ENCODE measurements at regions not wholly inside any gene's neighbourhood (a gene's known extent, or its start where the extent isn't known, plus 50 kb on each side); places are given as distances from the start of the nearest gene placed in this dataset.

DNA sequence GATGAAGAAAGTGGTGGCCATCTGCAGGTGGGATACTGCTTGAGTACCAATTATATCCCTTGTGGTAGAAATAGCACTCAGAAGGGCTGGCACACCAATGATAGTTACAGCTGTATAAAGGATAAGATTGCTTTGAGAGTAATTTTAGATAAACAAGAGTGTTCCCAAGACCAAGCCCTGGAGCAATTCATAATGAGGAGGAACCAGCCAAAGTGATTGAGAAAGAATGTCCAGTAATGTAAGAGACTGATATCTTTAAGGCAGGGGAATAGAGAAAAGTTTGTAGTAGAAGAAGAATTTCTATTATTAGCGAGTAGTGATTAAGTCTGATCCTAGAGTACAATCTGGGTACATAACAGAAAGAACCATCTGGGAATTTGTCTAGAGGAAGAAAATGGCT lies 945.1 kb downstream of the OTOL1 start:
- H3K9ac ChIP-seq (ENCODE audit: low read depth, low read length): no peak overlapping the region

DNA sequence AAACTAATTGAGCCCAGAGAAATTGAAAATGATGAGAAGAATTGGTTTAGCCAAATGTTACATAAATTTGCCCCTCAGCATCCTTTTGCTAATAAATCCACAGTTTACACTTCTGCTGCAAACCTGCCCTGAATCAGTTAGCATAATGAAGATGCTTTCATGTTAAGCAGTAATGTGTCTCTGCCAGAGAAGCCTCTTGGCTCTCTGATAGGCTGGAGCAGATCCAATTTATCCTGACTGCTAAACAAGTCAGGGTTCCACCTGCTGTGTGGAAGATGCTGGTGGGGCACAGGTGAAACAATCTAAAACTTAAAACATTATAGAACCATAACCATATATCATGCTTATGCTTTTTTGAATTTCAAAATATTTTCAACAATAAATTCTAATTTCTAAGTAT lies 946.8 kb downstream of the OTOL1 start:
- Histone ChIP-seq H3K36me3 (ENCODE audit: control insufficient read depth, insufficient read depth, low read length) (no peaks in the 10 kb centered on the region), H3K27me3 (ENCODE audit: control insufficient read depth, insufficient read depth, low read length) (no peaks in the 10 kb centered on the region), H3K4me1 (ENCODE audit: control insufficient read depth, insufficient read depth, low read length) (no peaks in the 10 kb centered on the region), H3K27ac (ENCODE audit: low read depth, low read length) (no peak overlapping the region), H3K9me3 (ENCODE audit: control insufficient read depth, insufficient read depth, low read length) (0 out of 2 replicates have a peak, but pooled peaks cover 3% of the 10 kb centered on the region), H3K9ac (ENCODE audit: low read depth, low read length) (no peak overlapping the region), H3K4me3 (ENCODE audit: low read depth, low read length) (no peak overlapping the region)

More for the DNA sequence above, 945.1 kb downstream of the OTOL1 start:
- Histone ChIP-seq H3K4me1 (ENCODE audit: control insufficient read depth, insufficient read depth, low read length) (no peaks in the 10 kb centered on the region), H3K27ac (ENCODE audit: low read depth, low read length) (no peak overlapping the region), H3K9me3 (ENCODE audit: control insufficient read depth, insufficient read depth, low read length) (0 out of 2 replicates have a peak, but pooled peaks cover 3% of the 10 kb centered on the region), H3K27me3 (ENCODE audit: control insufficient read depth, insufficient read depth, low read length) (no peaks in the 10 kb centered on the region), H3K36me3 (ENCODE audit: control insufficient read depth, insufficient read depth, low read length) (no peaks in the 10 kb centered on the region), H3K4me3 (ENCODE audit: low read depth, low read length) (no peak overlapping the region)

DNA sequence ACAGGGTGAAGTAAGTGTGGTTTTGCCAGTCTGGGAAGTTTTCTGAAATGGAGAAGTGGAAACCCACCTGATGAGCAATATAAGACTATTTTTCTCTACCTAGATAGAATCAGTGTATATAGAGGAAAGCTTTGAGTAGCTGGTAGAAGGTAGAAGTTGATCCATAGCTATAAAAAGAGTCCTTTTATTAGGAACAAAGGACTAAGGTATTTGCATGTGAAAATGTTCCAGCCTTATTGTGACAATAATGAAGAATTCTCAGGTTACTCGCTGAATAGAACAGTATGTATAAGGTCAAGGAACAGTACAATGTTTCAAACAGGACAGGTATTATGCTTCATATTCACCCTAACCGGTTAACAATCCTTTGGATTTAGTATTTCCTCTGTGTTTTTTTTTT lies 972.2 kb downstream of the OTOL1 start:
- no peaks in the 10 kb centered on the region for H3K9me3 ChIP-seq (ENCODE audit: control insufficient read depth, insufficient read depth, low read length)
- no peak overlapping the region for H3K4me3 ChIP-seq (ENCODE audit: low read depth, low read length)
- H3K27me3 ChIP-seq (ENCODE audit: control insufficient read depth, insufficient read depth, low read length): no peaks in the 10 kb centered on the region
- H3K27ac ChIP-seq (ENCODE audit: low read depth, low read length): no peak overlapping the region
- H3K36me3 ChIP-seq (ENCODE audit: control insufficient read depth, insufficient read depth, low read length): no peaks in the 10 kb centered on the region
- 0 out of 2 replicates have a peak, but pooled peaks cover 4% of the 10 kb centered on the region for H3K4me1 ChIP-seq (ENCODE audit: control insufficient read depth, insufficient read depth, low read length)
- no peak overlapping the region for H3K9ac ChIP-seq (ENCODE audit: low read depth, low read length)

DNA sequence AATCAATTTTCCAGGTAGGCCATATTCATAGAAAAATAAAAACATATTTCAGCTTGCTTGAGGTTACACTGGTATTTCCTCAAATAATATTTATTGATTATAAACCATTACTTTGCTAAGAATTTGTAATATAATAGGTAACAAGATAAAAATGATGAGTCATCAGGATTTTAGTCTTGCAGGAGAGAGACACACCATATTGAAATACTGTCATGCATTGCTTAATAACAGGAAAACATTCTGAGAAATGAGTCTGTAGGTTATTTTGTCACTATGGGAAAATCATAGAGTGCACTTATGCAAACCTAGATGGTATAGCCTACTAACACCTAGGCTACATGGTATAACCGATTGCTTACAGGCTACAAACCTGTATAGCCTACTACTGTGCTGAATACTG lies 990.5 kb downstream of the OTOL1 start:
- Histone ChIP-seq H3K4me3 (ENCODE audit: low read depth, low read length) (no peak overlapping the region), H3K27me3 (ENCODE audit: control insufficient read depth, insufficient read depth, low read length) (no peaks in the 10 kb centered on the region), H3K36me3 (ENCODE audit: control insufficient read depth, insufficient read depth, low read length) (no peaks in the 10 kb centered on the region), H3K4me1 (ENCODE audit: control insufficient read depth, insufficient read depth, low read length) (no peaks in the 10 kb centered on the region), H3K27ac (ENCODE audit: low read depth, low read length) (no peak overlapping the region), H3K9me3 (ENCODE audit: control insufficient read depth, insufficient read depth, low read length) (no peaks in the 10 kb centered on the region), H3K9ac (ENCODE audit: low read depth, low read length) (no peak overlapping the region)

DNA sequence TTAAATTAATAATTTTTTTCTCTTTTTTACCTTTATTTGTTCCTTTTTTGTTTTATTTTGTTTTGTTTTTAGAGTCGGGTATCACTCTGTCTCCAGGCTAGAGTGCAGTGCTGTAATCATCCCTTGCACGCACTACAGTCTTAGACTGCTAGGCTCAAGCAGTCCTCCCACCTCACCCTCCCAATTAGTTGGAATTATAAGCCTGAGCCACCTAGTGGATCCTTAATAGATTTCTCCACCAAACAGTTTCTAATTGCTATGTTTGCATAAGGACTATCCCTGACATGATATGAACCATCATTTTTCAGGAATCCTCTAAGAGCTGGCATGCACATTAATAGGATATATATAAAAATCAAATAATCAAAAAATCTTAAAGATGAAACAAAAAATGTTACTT lies 993.2 kb downstream of the OTOL1 start:
- Histone ChIP-seq H3K9ac (ENCODE audit: low read depth, low read length) (no peak overlapping the region), H3K36me3 (ENCODE audit: control insufficient read depth, insufficient read depth, low read length) (no peaks in the 10 kb centered on the region), H3K9me3 (ENCODE audit: control insufficient read depth, insufficient read depth, low read length) (no peaks in the 10 kb centered on the region), H3K27ac (ENCODE audit: low read depth, low read length) (no peak overlapping the region), H3K4me1 (ENCODE audit: control insufficient read depth, insufficient read depth, low read length) (no peaks in the 10 kb centered on the region), H3K27me3 (ENCODE audit: control insufficient read depth, insufficient read depth, low read length) (no peaks in the 10 kb centered on the region), H3K4me3 (ENCODE audit: low read depth, low read length) (no peak overlapping the region)

DNA sequence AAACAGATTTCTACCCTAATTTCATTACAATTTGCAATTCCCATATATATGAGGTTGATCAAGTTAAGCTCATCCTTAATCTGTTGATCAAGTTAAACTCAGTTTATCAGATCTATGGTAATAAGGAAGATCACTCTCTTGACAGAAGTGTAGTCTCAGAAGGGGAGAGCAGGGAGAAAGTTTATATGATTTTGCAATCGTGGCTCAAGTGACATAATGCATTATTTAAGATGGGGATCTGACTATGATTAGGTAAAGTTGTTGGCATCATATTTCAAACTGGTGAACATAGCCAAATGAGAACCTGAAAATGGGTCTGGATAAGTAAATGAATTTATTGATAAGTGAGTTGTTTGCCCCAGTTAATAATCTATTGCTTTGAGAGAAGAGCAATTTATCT lies 995.3 kb downstream of the OTOL1 start:
- Histone ChIP-seq H3K27ac (ENCODE audit: low read depth, low read length) (no peak overlapping the region), H3K4me1 (ENCODE audit: control insufficient read depth, insufficient read depth, low read length) (no peaks in the 10 kb centered on the region), H3K9me3 (ENCODE audit: control insufficient read depth, insufficient read depth, low read length) (no peaks in the 10 kb centered on the region), H3K4me3 (ENCODE audit: low read depth, low read length) (no peak overlapping the region), H3K9ac (ENCODE audit: low read depth, low read length) (no peak overlapping the region), H3K27me3 (ENCODE audit: control insufficient read depth, insufficient read depth, low read length) (no peaks in the 10 kb centered on the region), H3K36me3 (ENCODE audit: control insufficient read depth, insufficient read depth, low read length) (no peaks in the 10 kb centered on the region)

DNA sequence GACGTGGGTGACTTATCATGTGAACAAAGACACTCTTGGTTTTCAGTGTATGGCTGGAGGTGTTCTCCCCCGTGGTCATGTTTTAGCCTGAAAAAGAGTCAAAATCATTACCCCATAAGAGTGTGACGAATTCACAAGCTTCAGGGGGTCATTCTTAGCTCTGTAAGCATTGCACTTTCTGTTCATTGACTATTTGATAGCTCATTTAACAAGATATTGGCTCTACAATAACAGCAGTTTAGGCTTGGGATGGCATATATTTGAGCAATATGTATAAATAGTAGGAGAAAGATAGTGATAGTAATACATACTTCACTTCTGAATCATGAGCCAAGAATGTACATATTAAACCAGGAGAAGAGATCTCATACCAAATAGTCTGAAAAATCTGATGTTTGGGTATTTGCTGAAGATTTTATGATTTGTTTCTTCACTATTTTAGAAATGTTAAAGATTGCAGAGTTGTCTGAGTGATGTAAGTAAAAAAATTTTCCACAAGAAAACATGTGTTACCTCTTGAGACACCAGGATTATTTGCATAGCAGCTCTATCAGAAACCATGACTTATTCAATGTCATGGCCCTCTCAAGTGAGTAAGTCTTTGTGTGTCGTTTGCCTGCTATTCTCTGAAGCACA lies 996.0 kb downstream of the OTOL1 start:
- Histone ChIP-seq H3K27ac (ENCODE audit: low read depth, low read length) (no peak overlapping the region), H3K4me1 (ENCODE audit: control insufficient read depth, insufficient read depth, low read length) (no peaks in the 10 kb centered on the region), H3K27me3 (ENCODE audit: control insufficient read depth, insufficient read depth, low read length) (no peaks in the 10 kb centered on the region)

DNA sequence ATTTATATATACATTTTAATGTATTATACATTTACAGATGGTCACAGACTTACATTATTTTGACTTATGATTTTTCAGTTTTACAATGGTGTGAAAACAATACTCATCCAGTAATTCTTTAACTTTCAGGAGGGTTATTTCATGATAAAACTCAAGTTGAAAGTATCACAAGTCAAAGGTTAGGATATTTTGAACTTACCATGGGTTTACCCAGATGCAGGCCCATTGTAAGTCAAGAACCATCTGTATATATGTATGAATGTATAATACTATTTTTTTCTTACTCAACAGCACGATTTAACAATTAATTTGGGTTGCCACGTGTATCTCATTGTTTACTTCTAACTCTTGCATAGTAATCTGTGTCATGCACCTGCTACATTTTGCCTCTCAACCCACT lies 1002.0 kb downstream of the OTOL1 start:
- Histone ChIP-seq H3K27me3 (ENCODE audit: control insufficient read depth, insufficient read depth, low read length) (no peaks in the 10 kb centered on the region), H3K4me1 (ENCODE audit: control insufficient read depth, insufficient read depth, low read length) (no peaks in the 10 kb centered on the region), H3K9ac (ENCODE audit: low read depth, low read length) (no peak overlapping the region), H3K9me3 (ENCODE audit: control insufficient read depth, insufficient read depth, low read length) (no peaks in the 10 kb centered on the region), H3K36me3 (ENCODE audit: control insufficient read depth, insufficient read depth, low read length) (no peaks in the 10 kb centered on the region), H3K4me3 (ENCODE audit: low read depth, low read length) (no peak overlapping the region), H3K27ac (ENCODE audit: low read depth, low read length) (no peak overlapping the region)

More for the DNA sequence above, 996.0 kb downstream of the OTOL1 start:
- H3K4me3 ChIP-seq (ENCODE audit: low read depth, low read length): no peak overlapping the region
- no peaks in the 10 kb centered on the region for H3K36me3 ChIP-seq (ENCODE audit: control insufficient read depth, insufficient read depth, low read length)
- H3K9ac ChIP-seq (ENCODE audit: low read depth, low read length): no peak overlapping the region
- no peaks in the 10 kb centered on the region for H3K9me3 ChIP-seq (ENCODE audit: control insufficient read depth, insufficient read depth, low read length)

DNA sequence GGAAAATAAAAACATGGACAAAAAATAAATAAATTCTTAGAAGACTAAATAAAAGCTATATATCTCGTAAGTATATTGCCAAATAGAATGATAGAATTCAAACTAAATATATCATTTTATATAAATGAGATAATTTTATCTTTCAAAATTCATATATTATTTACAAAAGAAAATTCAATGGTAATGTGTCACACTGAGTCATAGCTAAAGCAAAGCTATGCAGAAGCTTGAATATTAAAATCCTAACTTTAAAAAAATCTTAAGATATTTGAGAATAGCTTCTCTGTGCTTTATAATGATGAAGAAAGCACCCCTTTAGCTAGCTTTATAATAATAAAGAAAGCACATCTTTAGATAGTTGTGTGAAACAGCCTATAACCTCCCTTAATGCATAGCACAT lies 1010.8 kb downstream of the OTOL1 start:
- H3K27me3 ChIP-seq (ENCODE audit: control insufficient read depth, insufficient read depth, low read length): no peaks in the 10 kb centered on the region
- no peak overlapping the region for H3K4me3 ChIP-seq (ENCODE audit: low read depth, low read length)
- H3K9me3 ChIP-seq (ENCODE audit: control insufficient read depth, insufficient read depth, low read length): no peaks in the 10 kb centered on the region
- H3K36me3 ChIP-seq (ENCODE audit: control insufficient read depth, insufficient read depth, low read length): no peaks in the 10 kb centered on the region
- no peak overlapping the region for H3K9ac ChIP-seq (ENCODE audit: low read depth, low read length)
- no peaks in the 10 kb centered on the region for H3K4me1 ChIP-seq (ENCODE audit: control insufficient read depth, insufficient read depth, low read length)
- H3K27ac ChIP-seq (ENCODE audit: low read depth, low read length): no peak overlapping the region

DNA sequence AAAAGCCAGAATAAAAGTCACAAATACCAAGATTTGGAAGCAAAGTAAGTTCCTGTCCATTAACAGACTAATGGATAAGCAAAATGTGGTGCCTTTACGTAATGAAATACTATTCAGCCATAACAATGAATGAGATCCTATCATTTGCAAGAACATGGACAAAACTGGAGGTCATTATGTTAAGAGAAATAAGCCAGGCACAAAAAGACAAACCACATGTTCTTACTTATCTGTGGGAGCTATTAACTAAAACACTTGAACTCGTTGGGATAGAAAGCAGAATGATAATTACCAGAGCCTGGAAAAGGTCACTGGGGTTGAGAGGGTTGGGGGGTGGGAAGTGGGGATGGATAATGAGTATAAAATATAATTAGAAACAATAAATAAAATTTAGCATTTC lies 1015.9 kb downstream of the OTOL1 start:
- H3K9ac ChIP-seq (ENCODE audit: low read depth, low read length): no peak overlapping the region
- no peaks in the 10 kb centered on the region for H3K27me3 ChIP-seq (ENCODE audit: control insufficient read depth, insufficient read depth, low read length)
- no peaks in the 10 kb centered on the region for H3K36me3 ChIP-seq (ENCODE audit: control insufficient read depth, insufficient read depth, low read length)
- no peak overlapping the region for H3K4me3 ChIP-seq (ENCODE audit: low read depth, low read length)
- H3K27ac ChIP-seq (ENCODE audit: low read depth, low read length): no peak overlapping the region
- H3K9me3 ChIP-seq (ENCODE audit: control insufficient read depth, insufficient read depth, low read length): no peaks in the 10 kb centered on the region
- H3K4me1 ChIP-seq (ENCODE audit: control insufficient read depth, insufficient read depth, low read length): no peaks in the 10 kb centered on the region

DNA sequence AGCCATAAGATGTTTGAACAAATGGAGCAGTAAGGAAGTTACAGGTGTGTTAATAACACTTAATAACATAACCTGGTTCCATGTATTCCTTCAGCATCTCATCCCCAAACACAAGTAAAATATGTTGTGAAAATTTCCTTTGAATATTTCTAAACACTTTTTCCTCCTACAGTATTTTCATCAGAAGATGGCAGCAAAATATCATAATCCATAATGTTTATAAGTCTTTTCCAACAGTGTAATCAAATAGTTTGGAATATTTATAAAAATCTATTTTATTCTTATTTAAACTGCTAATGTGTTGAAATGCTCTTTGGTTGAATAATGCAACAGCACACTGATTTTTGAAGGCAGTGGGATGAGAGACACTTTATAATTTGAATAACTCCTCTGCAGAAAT lies 1020.5 kb downstream of the OTOL1 start:
- Histone ChIP-seq H3K27ac (ENCODE audit: low read depth, low read length) (no peak overlapping the region), H3K4me3 (ENCODE audit: low read depth, low read length) (no peak overlapping the region), H3K27me3 (ENCODE audit: control insufficient read depth, insufficient read depth, low read length) (no peaks in the 10 kb centered on the region), H3K9ac (ENCODE audit: low read depth, low read length) (no peak overlapping the region), H3K36me3 (ENCODE audit: control insufficient read depth, insufficient read depth, low read length) (no peaks in the 10 kb centered on the region), H3K9me3 (ENCODE audit: control insufficient read depth, insufficient read depth, low read length) (no peaks in the 10 kb centered on the region), H3K4me1 (ENCODE audit: control insufficient read depth, insufficient read depth, low read length) (no peaks in the 10 kb centered on the region)
